A673 (cell line): ENCODE measurements at regions not wholly inside any gene's neighbourhood (a gene's known extent, or its start where the extent isn't known, plus 50 kb on each side); places are given as distances from the start of the nearest gene placed in this dataset.

Source experiments
- BruUV-seq: library from RNA; stranded (reverse); fragments of 400-500 nt; replicated peaks from 2 replicates; lab custom pipeline; 2021; lab: Mats Ljungman, UMichigan
- CTCF ChIA-PET: fragments of 300-600 bp; sonication (Branson Sonifier 250); formaldehyde crosslinking; loops from one replicate; lab custom pipeline; 2022; ENCODE audit warnings: antibody characterized with exemption; lab: Charles Lee
- POLR2A ChIA-PET: fragments of 300-600 bp; sonication (Branson Sonifier 250); formaldehyde crosslinking; loops from one replicate; lab custom pipeline; 2022; ENCODE audit warnings: antibody characterized with exemption; ENCODE audit not compliant: low non-redundant PET; lab: Charles Lee
- DNase-seq: peaks from one replicate; pipeline ENCODE4 v3.0.0-alpha.2; 2015; ENCODE audit warnings: low spot score
- H3K27ac ChIP-seq: fragments of 200-600 bp; sonication (generic); 2 replicates; pipeline ENCODE4 v1.5.1; 2016; ENCODE audit warnings: mixed run types, low read depth, mild to moderate bottlenecking, mixed read lengths, antibody characterized with exemption, low read length; ENCODE audit not compliant: poor library complexity, severe bottlenecking
- H3K27me3 ChIP-seq: fragments of 200-600 bp; sonication (generic); replicated peaks from 2 replicates; pipeline ENCODE4 v1.6.1; 2017; ENCODE audit warnings: mixed run types, low read depth, mild to moderate bottlenecking, mixed read lengths, antibody characterized with exemption, low read length; ENCODE audit not compliant: insufficient read depth, poor library complexity
- H3K36me3 ChIP-seq: fragments of 200-600 bp; sonication (generic); 2 replicates; pipeline ENCODE4 v1.6.1; 2016; ENCODE audit warnings: mixed run types, mild to moderate bottlenecking, mixed read lengths, antibody characterized with exemption, low read length; ENCODE audit not compliant: insufficient read depth, poor library complexity, severe bottlenecking
- H3K4me1 ChIP-seq: fragments of 200-600 bp; sonication (generic); 2 replicates; pipeline ENCODE4 v1.6.1; 2017; ENCODE audit warnings: mixed run types, mild to moderate bottlenecking, mixed read lengths, antibody characterized with exemption, low read length; ENCODE audit not compliant: insufficient read depth, poor library complexity, severe bottlenecking
- H3K4me3 ChIP-seq: fragments of 200-600 bp; sonication (generic); 2 replicates; pipeline ENCODE4 v1.5.1; 2016; ENCODE audit warnings: low read depth, mixed run types, mild to moderate bottlenecking, mixed read lengths, low read length; ENCODE audit not compliant: poor library complexity, severe bottlenecking
- H3K9me3 ChIP-seq: fragments of 200-600 bp; sonication (generic); 2 replicates; pipeline ENCODE4 v1.6.1; 2016; ENCODE audit warnings: mixed run types, low read depth, mild to moderate bottlenecking, mixed read lengths, antibody characterized with exemption, low read length; ENCODE audit not compliant: poor library complexity, severe bottlenecking
- CTCF ChIP-seq: fragments of 300-800, 200-600 bp; sonication (generic); conservative IDR thresholded peaks from 2 replicates; pipeline ENCODE4 v1.5.1; 2017; ENCODE audit warnings: low read depth, mild to moderate bottlenecking, antibody characterized with exemption, low read length, moderate library complexity, mixed read lengths
- EZH2 ChIP-seq: fragments of 200-600 bp; sonication (generic); IDR thresholded peaks from 2 replicates; pipeline ENCODE4 v1.6.1; 2017; ENCODE audit warnings: borderline replicate concordance, low read depth, mild to moderate bottlenecking, mixed read lengths, antibody characterized with exemption, low read length; ENCODE audit not compliant: poor library complexity, severe bottlenecking
- intact Hi-C: fragments of 100-400 bp; cut with micrococcal nuclease; formaldehyde crosslinking; loops from one replicate; pipeline ENCODE4 v1.10.0; 2022; ENCODE audit not compliant: unreplicated experiment

- POLR2A ChIA-PET = no interaction called here
Observed at GRCh38 chr2:164039270-164039669, 303.5 kb upstream of the FIGN start.

GRCh38 chr2:164032995-164033394, 297.2 kb upstream of the FIGN start:
- Histone ChIP-seq H3K9me3 (no peaks in the 10 kb centered on the region), H3K4me1 (no peaks in the 10 kb centered on the region), H3K36me3 (no peaks in the 10 kb centered on the region), H3K4me3 (no peak overlapping the region), H3K27ac (no peak overlapping the region), H3K27me3 (no peaks in the 10 kb centered on the region)
- BruUV-seq = no TSS peak
- CTCF ChIA-PET = no interaction called here
- TF ChIP-seq CTCF = no peak
- no peak for TF ChIP-seq EZH2
- POLR2A ChIA-PET = no interaction called here
- no peak for DNase-seq
- intact Hi-C loops = no loop called here

More at GRCh38 chr2:164039270-164039669, 303.5 kb upstream of the FIGN start:
- no TSS peak for BruUV-seq
- Histone ChIP-seq H3K36me3 (no peaks in the 10 kb centered on the region), H3K4me3 (no peak overlapping the region), H3K4me1 (no peaks in the 10 kb centered on the region), H3K9me3 (no peaks in the 10 kb centered on the region), H3K27ac (no peak overlapping the region), H3K27me3 (peaks cover 11% of the 10 kb centered on the region)
- no peak for DNase-seq
- TF ChIP-seq CTCF = no peak
- no peak for TF ChIP-seq EZH2
- CTCF ChIA-PET = no interaction called here
- intact Hi-C loops = no loop called here

- no peak for TF ChIP-seq CTCF
- TF ChIP-seq EZH2 = no peak
- Histone ChIP-seq H3K4me1 (no peaks in the 10 kb centered on the region), H3K27me3 (no peaks in the 10 kb centered on the region), H3K4me3 (no peak overlapping the region), H3K9me3 (no peaks in the 10 kb centered on the region), H3K36me3 (no peaks in the 10 kb centered on the region), H3K27ac (no peak overlapping the region)
- no TSS peak for BruUV-seq
- ChIA-PET CTCF (no interaction called here), POLR2A (no interaction called here)
- no peak for DNase-seq
- intact Hi-C loops = no loop called here
Observed at GRCh38 chr2:164030623-164031022, 294.8 kb upstream of the FIGN start.
